WI38 (cell line): ENCODE measurements at regions not wholly inside any gene's neighbourhood (a gene's known extent, or its start where the extent isn't known, plus 50 kb on each side); places are given as distances from the start of the nearest gene placed in this dataset.
"Not testable (repeated sequence)": the region's sequence is repeated elsewhere in the genome, so short reads cannot be mapped to it uniquely, and the experiment has no call there.

Experiments used
- H3K4me3 ChIP-seq: 2 replicates; pipeline ENCODE4 v1.5.1; 2011; ENCODE audit warnings: low read depth, mild to moderate bottlenecking, control low read depth, low read length
- CTCF ChIP-seq: IDR thresholded peaks from 2 replicates; pipeline ENCODE4 v1.5.1; 2012; ENCODE audit warnings: low read depth, mild to moderate bottlenecking, control low read depth, low read length

DNA sequence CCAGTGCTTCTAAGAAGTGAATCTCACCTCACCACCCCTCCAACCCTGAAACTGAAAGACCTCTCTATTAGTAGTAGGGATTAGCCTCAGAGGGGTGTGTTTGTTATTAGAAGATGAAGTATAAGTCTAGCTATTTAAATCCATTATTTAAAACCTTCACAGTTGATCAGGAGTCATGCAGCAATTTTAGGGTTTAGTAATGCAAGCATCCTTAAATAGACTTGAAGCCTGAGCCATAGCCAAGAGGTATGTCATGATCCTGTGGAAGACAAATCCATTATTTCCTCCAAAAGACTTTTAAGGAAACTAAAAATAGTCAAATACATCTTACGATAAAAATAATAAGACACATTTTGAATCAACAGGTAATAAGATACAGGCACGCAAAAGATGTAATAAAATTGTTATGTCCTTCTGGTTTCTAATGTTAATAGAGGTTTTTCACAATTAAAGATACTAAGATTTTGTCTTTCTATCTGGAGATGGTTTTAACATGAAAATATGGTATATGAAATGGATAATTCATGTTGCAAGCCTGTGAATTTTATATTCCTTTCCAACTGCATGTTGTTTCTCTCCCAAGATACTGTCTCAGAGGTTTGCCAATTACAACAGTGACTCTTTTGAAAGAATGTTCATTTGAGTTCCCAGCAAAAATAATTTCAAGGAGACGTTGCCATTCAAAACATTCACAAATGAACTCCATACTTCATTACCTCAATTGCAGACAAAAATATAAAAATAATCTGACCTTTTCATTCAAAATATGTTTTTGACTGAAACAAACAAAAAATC is 68.0 kb downstream of the LUZP4 start:
- no peak overlapping the region for H3K4me3 ChIP-seq
- TF ChIP-seq CTCF: no peak

- H3K4me3 ChIP-seq: not testable (repeated sequence)
Observed at GRCh38 chrX:115359508-115359907, 70.0 kb downstream of the LUZP4 start.

DNA sequence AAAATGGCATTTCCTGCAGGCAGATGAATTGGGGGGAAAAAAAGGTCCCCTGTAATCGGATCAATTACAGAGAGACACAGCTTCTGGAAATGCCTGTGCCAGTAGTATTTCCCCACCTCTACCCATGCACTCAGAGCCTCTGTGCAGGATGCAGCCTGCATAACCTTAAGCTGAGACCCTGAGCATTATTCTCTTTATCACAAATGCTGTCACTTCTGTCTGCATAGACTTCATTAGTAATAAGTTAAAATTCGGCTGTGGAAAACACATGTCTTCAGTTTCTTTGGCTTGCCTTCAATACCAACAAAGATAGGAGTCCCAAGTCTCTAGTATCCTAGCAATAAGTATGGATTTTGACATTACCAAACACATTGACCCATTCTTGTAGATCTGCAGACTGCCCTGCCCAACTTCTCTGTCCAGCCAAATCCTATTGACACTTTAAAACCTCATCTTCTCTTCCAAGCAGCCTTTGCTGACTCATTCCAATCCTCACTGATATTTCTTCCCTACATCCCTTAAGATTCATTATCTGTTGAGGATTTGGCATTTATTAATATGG is 70.8 kb downstream of the LUZP4 start:
- no peak for TF ChIP-seq CTCF
- no peak overlapping the region for H3K4me3 ChIP-seq

GRCh38 chrX:115362334-115363095 is 73.0 kb downstream of the LUZP4 start:
- no peak for TF ChIP-seq CTCF
- no peak overlapping the region for H3K4me3 ChIP-seq

DNA sequence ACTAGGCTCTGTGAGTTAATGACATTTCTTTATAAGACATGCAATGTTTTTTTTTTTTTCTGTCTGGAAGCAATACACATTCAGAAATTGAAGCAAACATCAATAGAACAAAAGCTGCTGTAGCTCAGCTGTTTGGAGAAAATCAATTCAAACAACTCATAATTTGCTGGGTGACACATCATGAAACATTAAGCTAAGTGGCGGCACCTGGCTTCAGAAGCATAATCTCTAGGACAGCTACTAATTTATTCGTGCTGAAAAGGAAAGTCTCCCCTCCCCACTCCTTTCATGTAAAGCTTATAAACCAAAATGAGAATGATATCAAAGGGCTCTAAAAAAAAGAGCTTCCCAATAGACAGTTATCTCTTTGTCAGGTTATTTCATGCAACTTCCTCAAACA is 73.9 kb downstream of the LUZP4 start:
- no peak overlapping the region for H3K4me3 ChIP-seq
- no peak for TF ChIP-seq CTCF

DNA sequence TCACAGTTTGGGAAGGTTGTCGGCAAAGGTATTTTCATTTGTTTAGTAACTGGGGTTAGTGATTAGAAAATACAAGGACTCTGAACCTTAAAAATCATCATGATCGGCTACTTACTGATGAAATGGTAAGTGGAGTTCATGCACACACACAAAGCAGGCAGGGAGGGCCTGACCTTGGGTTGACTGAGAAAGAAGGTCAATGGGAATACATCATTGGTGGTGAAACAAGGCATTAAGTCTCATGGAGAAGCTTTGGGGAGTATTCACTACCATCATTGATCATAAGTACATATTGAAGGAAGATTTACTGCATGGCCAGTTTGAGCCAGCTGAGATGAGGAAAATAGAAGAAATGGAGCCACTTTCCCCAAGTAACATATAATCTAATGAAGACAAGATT is 74.4 kb downstream of the LUZP4 start:
- no peak overlapping the region for H3K4me3 ChIP-seq
- TF ChIP-seq CTCF: no peak

DNA sequence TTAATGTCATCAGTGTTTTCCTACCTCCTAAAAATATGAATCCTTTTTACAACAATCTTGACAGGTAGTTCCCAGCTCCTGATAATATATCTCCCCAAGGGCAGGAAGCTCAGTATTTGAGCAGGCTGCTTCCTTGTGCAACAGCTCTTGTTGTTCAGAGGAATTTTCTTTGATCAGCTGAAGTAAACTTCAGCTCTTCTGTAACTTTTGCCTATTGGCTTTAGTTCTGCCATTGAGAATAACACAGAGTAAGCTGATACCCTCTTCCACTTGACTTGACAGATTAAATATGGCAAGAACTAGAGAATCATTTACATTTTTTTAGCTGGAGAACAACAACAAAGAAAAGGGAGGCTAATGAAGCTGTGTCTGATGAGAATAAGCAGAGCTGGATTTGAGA is 75.2 kb downstream of the LUZP4 start:
- H3K4me3 ChIP-seq: no peak overlapping the region
- no peak for TF ChIP-seq CTCF
